ENCODE measurements at regions not wholly inside any gene's neighbourhood (a gene's known extent, or its start where the extent isn't known, plus 50 kb on each side); places are given as distances from the start of the nearest gene placed in this dataset.

DNA sequence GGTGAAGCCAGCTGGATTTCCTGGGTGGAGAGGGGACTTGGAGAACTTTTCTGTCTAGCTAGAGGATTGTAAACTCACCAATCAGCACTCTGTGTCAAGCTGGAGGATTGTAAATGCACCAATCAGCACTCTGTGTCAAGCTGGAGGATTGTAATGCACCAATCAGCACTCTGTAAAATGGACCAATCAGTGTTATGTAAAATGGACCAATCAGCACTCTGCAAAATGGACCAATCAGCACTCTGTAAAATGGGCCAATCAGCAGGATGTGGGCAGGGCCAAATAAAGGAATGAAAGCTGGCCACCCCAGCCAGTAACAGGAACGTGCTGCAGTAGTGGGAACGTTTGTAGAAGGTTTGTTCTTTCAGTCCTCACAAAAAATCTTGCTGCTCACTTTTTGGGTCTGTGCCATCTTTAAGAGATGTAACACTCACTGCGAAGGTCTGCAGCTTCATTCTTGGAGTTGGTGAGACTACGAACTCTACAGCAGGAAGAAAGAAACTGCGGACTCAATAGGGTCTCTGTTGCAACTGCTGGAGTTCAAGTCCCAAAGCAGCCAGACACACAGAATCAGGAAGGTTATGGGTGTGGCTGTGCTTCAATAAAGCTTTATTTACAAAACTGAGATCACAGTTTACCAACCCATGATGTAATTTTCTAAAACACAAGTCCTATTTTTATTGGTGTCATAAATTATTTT lies 145.7 kb upstream of the ERCC6L2 start:
- H3K27me3 Mint-ChIP-seq: peaks cover 5 to 9% (median 6%) of the 10 kb centered on the region in 3 donors
- peaks cover 0 to 3% (median 0%) of the 10 kb centered on the region in 3 donors for H3K4me1 Mint-ChIP-seq
- peaks cover 0 to 3% of the 10 kb centered on the region in 2 donors for H3K36me3 Mint-ChIP-seq
- H3K9me3 Mint-ChIP-seq: peaks cover 0 to 16% (median 5%) of the 10 kb centered on the region in 7 donors
- H3K4me3 Mint-ChIP-seq: no peak overlapping the region
- ATAC-seq (ENCODE audit: low read depth in 2 of 2) (no peak), DNase-seq (no peak)
- no peak overlapping the region for H3K27ac Mint-ChIP-seq

- H3K27me3 Mint-ChIP-seq: peaks cover 5 to 8% (median 6%) of the 10 kb centered on the region in 3 donors
- peaks cover 0 to 3% of the 10 kb centered on the region in 2 donors for H3K36me3 Mint-ChIP-seq
- H3K27ac Mint-ChIP-seq: no peak overlapping the region
- DNase-seq (no peak), ATAC-seq (ENCODE audit: low read depth in 2 of 2) (no peak)
- H3K4me3 Mint-ChIP-seq: no peak overlapping the region
- peaks cover 0 to 16% (median 5%) of the 10 kb centered on the region in 7 donors for H3K9me3 Mint-ChIP-seq
- peaks cover 4 to 11% (median 7%) of the 10 kb centered on the region in 3 donors for H3K4me1 Mint-ChIP-seq
These were observed 146.4 kb upstream of the ERCC6L2 start for GRCh38 chr9:95729046-95729445.

DNA sequence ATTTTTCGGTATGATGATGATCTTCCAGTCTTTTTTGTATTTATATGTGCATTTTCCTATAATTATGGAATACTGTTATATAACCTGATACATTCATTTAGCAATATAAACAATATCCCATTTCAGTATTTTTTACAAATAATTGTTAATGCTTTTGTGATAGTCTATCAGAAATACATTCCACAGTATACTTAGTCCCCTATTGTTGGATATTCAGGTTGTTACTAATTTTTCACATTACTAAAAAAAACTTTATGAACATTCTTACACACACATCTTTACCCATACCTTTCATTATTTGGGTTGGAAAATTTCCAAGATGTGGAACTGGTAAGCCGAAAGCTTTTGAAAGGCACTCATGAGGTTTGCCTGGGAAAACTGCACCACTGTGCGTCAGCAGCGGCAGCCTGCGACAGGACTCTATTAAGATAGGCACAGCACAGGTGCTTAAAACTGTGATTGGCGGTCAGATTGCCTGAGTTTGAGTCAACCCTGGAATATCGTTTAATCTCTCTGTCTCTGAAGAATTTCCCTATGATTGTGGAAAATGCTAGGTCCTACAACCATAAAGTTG lies 147.5 kb upstream of the ERCC6L2 start:
- peaks cover 5 to 8% (median 6%) of the 10 kb centered on the region in 3 donors for H3K27me3 Mint-ChIP-seq
- no peak overlapping the region for H3K4me3 Mint-ChIP-seq
- no peak for DNase-seq

DNA sequence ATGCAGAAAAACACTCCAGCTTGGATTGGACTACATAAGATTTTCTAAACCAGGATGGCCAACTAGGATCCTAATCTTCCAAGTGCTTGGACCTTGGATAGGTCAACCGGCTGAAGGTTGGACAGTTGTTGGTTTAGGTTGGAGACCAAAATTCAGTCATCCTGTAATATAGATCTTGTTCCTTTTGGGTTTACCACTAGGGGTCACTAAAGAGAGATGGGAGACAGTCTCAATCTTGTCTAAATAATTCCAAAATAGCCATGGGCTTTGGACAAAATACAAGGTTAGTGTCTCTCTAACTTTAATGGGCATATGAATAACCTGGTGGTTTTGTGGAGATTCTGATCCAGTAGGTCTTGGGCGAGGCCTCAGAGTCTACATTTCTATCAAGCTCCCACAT lies 148.7 kb upstream of the ERCC6L2 start:
- Mint-ChIP-seq H3K27ac (no peak overlapping the region), H3K4me3 (no peak overlapping the region), H3K27me3 (peaks cover 0 to 2% (median under 1%) of the 10 kb centered on the region in 3 donors), H3K9me3 (peaks cover 0 to 16% (median 5%) of the 10 kb centered on the region in 7 donors), H3K4me1 (peaks cover 6 to 12% (median 8%) of the 10 kb centered on the region in 3 donors), H3K36me3 (peaks cover 0 to 3% of the 10 kb centered on the region in 2 donors)
- no peak for DNase-seq
- no peak for ATAC-seq (ENCODE audit: low read depth in 2 of 2)

More for the DNA sequence above, 147.5 kb upstream of the ERCC6L2 start:
- H3K27ac Mint-ChIP-seq: no peak overlapping the region
- H3K36me3 Mint-ChIP-seq: peaks cover 0 to 3% of the 10 kb centered on the region in 2 donors
- peaks cover 0 to 16% (median 5%) of the 10 kb centered on the region in 7 donors for H3K9me3 Mint-ChIP-seq
- H3K4me1 Mint-ChIP-seq: peaks cover 6 to 12% (median 8%) of the 10 kb centered on the region in 3 donors
- ATAC-seq (ENCODE audit: low read depth in 2 of 2): no peak

DNA sequence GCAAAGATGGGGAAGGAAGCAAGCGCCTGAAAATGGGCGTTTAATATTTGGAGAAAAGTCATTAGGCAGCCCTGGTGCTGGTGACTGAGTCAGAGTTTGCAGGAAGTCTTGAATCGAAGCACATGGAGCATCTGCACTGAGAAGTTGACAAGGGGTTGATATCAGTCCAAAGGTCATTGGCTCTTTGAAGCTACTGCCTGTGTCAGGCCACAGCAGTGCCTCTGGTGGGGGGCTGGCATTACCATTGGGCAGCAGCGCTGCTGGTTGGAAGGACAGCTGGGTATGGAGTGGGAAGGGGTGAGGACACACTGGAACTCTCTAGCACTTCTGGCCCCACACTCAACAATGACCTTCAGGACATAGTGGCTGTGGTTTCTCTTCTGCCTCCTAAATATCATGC lies 150.4 kb upstream of the ERCC6L2 start:
- peaks cover 6 to 12% (median 8%) of the 10 kb centered on the region in 3 donors for H3K4me1 Mint-ChIP-seq
- H3K27me3 Mint-ChIP-seq: no peaks in the 10 kb centered on the region
- H3K9me3 Mint-ChIP-seq: peaks cover 0 to 13% (median 5%) of the 10 kb centered on the region in 7 donors
- peaks cover 0 to 3% of the 10 kb centered on the region in 2 donors for H3K36me3 Mint-ChIP-seq
- H3K27ac Mint-ChIP-seq: peak overlapping the region in 1 of 6 donors; percentile 79
- no peak overlapping the region for H3K4me3 Mint-ChIP-seq
- no peak for DNase-seq
- ATAC-seq (ENCODE audit: low read depth in 2 of 2): no peak

DNA sequence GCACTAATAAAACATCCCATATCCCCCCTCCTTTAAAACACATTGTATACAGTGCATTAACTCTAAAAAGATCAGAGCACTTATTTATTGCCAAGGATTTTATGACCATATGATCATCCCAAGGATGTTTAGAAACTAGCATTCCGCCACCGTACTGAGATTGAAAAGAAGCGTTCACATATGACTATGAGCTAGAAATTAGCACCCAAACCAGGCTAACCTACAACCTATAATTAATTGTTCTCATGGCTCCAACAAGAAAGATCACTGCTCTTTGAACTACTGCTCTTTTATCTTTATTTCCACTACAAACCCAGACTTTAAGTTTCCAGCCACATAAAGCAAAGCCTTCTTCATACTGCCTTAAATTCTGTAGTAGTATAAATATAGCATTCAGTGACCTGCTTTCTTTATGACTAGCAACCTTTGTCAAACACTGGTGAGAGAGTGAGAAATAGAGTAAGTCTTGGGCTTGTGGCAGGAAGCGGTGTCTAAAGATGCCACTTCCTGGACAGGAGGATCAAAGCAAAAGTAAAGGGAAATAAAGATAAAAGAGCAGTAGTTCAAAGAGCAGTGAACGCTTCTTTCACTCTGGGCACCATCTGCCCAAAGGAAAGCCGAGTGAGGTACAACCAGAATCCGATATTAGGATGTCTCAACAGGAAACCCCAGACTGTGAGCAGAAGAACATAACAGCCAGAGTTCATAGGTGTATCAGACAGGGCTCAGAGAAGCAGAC lies 151.1 kb upstream of the ERCC6L2 start:
- H3K27ac Mint-ChIP-seq: peak overlapping the region in 1 of 6 donors; percentile 79
- ATAC-seq (ENCODE audit: low read depth in 2 of 2) (peak; percentile 41 to 61), DNase-seq (no peak)
- peaks cover 6 to 12% (median 8%) of the 10 kb centered on the region in 3 donors for H3K4me1 Mint-ChIP-seq
- H3K4me3 Mint-ChIP-seq: peak overlapping the region in 2 of 8 donors; percentile 1 to 39
- peaks cover 0 to 13% (median 4%) of the 10 kb centered on the region in 7 donors for H3K9me3 Mint-ChIP-seq
- peaks cover 0 to under 1% (median 0%) of the 10 kb centered on the region in 3 donors for H3K27me3 Mint-ChIP-seq
- H3K36me3 Mint-ChIP-seq: peaks cover 0 to 3% of the 10 kb centered on the region in 2 donors

GRCh38 chr9:95722141-95722540 lies 153.3 kb upstream of the ERCC6L2 start:
- H3K27ac Mint-ChIP-seq: no peak overlapping the region
- H3K4me3 Mint-ChIP-seq: no peak overlapping the region

GRCh38 chr9:95721061-95721531 lies 154.4 kb upstream of the ERCC6L2 start:
- Mint-ChIP-seq H3K27me3 (peaks cover 0 to 6% (median 0%) of the 10 kb centered on the region in 3 donors), H3K27ac (no peak overlapping the region), H3K4me1 (peaks cover 6 to 12% (median 8%) of the 10 kb centered on the region in 3 donors)

More at GRCh38 chr9:95722141-95722540, 153.3 kb upstream of the ERCC6L2 start:
- peaks cover 7 to 11% of the 10 kb centered on the region in 2 donors for H3K36me3 Mint-ChIP-seq
- H3K4me1 Mint-ChIP-seq: peaks cover 6 to 12% (median 8%) of the 10 kb centered on the region in 3 donors
- peaks cover 0 to 6% (median 0%) of the 10 kb centered on the region in 3 donors for H3K27me3 Mint-ChIP-seq
- ATAC-seq (ENCODE audit: low read depth in 2 of 2): no peak
- H3K9me3 Mint-ChIP-seq: peaks cover 2 to 13% (median 8%) of the 10 kb centered on the region in 7 donors
- no peak for DNase-seq

DNA sequence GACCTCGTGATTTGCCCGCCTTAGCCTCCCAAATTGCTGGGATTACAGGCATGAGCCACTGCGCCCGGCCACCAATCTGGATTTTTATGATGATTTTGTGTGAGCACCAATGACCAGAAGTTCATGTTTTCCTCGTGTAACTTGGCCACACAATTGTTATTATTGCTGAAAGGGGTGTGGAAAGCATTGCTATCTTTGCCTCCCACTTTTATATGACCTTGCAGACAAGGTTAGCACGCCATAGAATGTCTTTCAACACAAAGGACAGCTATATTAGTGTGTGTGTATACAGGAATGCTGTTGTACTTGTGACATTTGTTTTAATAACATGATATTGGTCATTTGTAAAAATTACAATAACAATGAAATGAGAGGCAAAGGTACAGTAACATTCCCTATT lies 155.0 kb upstream of the ERCC6L2 start:
- H3K4me1 Mint-ChIP-seq: peaks cover 6 to 12% (median 8%) of the 10 kb centered on the region in 3 donors
- DNase-seq (no peak), ATAC-seq (ENCODE audit: low read depth in 2 of 2) (no peak)
- H3K36me3 Mint-ChIP-seq: peaks cover 9 to 23% of the 10 kb centered on the region in 2 donors
- peaks cover 5 to 27% (median 11%) of the 10 kb centered on the region in 7 donors for H3K9me3 Mint-ChIP-seq
- peaks cover 0 to 9% (median 0%) of the 10 kb centered on the region in 3 donors for H3K27me3 Mint-ChIP-seq
- H3K27ac Mint-ChIP-seq: no peak overlapping the region
- H3K4me3 Mint-ChIP-seq: no peak overlapping the region

More at GRCh38 chr9:95721061-95721531, 154.4 kb upstream of the ERCC6L2 start:
- Mint-ChIP-seq H3K9me3 (peaks cover 3 to 21% (median 9%) of the 10 kb centered on the region in 7 donors), H3K4me3 (no peak overlapping the region), H3K36me3 (peaks cover 7 to 17% of the 10 kb centered on the region in 2 donors)
- DNase-seq: no peak
- no peak for ATAC-seq (ENCODE audit: low read depth in 2 of 2)

- H3K27ac Mint-ChIP-seq: no peak overlapping the region
- H3K4me1 Mint-ChIP-seq: peaks cover 4 to 5% (median 5%) of the 10 kb centered on the region in 3 donors
- H3K9me3 Mint-ChIP-seq: peaks cover 8 to 31% (median 14%) of the 10 kb centered on the region in 7 donors
- no peak overlapping the region for H3K4me3 Mint-ChIP-seq
- ATAC-seq (ENCODE audit: low read depth in 2 of 2) (no peak), DNase-seq (no peak)
- H3K36me3 Mint-ChIP-seq: peaks cover 11 to 27% of the 10 kb centered on the region in 2 donors
- peaks cover 0 to 12% (median 0%) of the 10 kb centered on the region in 3 donors for H3K27me3 Mint-ChIP-seq
These were observed 156.1 kb upstream of the ERCC6L2 start for GRCh38 chr9:95719354-95719753.

DNA sequence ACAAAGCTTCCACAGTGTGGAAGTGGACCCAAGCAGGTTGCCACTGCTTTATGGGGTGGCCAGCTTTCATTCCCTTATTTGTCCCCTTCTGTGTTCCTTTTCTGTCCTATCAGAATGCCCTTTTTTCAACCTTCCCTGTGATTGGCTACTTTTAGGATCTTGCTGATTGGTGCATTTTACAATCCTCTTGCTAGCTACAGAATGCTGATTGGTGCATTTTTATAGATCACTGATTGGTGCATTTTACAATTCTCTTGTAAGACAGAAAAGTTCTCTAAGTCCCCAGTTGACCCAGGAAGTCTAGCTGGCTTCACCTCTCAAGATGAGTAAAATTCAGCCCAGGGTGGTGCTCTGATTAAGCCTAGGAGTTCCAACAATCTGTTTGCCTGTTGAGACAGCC lies 157.2 kb upstream of the ERCC6L2 start:
- DNase-seq: no peak
- Mint-ChIP-seq H3K27ac (no peak overlapping the region), H3K4me1 (no peaks in the 10 kb centered on the region), H3K36me3 (peaks cover 11 to 27% of the 10 kb centered on the region in 2 donors), H3K4me3 (no peak overlapping the region), H3K9me3 (peaks cover 9 to 39% (median 14%) of the 10 kb centered on the region in 7 donors), H3K27me3 (peaks cover 0 to 12% (median 0%) of the 10 kb centered on the region in 3 donors)
- ATAC-seq (ENCODE audit: low read depth in 2 of 2): no peak

DNA sequence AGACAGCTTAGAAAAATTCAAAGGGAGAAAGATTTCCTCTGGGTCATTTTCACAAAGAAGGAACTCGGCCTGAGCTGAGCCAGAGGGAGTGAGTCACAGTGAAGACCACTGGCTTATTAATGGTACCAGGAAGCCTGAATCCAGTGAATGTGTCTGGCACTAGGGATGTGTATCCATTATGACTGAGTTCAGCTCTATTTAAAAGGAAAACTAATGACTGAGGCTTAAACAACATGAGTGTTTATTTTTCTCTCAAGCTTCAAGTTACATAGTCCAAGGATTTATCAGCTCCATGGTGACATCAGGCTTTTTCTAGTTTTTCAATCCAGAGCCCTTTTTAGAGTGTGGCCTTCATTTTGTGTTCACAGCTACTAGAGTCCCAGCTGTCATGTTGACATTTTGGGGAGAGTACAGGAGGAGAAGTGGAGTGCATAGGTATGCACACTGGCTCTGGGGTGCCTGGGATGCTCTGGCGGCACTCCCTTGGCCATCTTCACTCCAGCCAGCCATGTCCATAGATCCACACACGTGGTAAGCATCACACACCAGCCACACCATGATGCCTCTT lies 159.5 kb upstream of the ERCC6L2 start:
- no peaks in the 10 kb centered on the region for H3K4me1 Mint-ChIP-seq
- H3K4me3 Mint-ChIP-seq: no peak overlapping the region
- H3K36me3 Mint-ChIP-seq: peaks cover 11 to 27% of the 10 kb centered on the region in 2 donors
- ATAC-seq (ENCODE audit: low read depth in 2 of 2) (no peak), DNase-seq (no peak)
- H3K27me3 Mint-ChIP-seq: peaks cover 0 to 12% (median 0%) of the 10 kb centered on the region in 3 donors
- H3K27ac Mint-ChIP-seq: peak overlapping the region in 1 of 6 donors; percentile 59
- H3K9me3 Mint-ChIP-seq: peaks cover 9 to 39% (median 14%) of the 10 kb centered on the region in 7 donors
